GM23338 (cell line): ENCODE measurements at regions not wholly inside any gene's neighbourhood (a gene's known extent, or its start where the extent isn't known, plus 50 kb on each side); places are given as distances from the start of the nearest gene placed in this dataset.

ENCODE experiments used
- CREB1 ChIP-seq: fragments of 250-450 bp; sonication (Bioruptor Pico); IDR thresholded peaks from 2 replicates; pipeline ENCODE4 v1.5.0; 2020; ENCODE audit warnings: low read depth, mild to moderate bottlenecking, moderate library complexity
- CTCF ChIP-seq, 2 experiments: fragments of 200-600 bp in 1 of 2; sonication (generic) in 1 of 2; conservative IDR thresholded peaks; 2 replicates each; pipeline versions ENCODE4 v1.5.1 to v1.6.1; 2016 to 2017; ENCODE audit warnings: antibody characterized with exemption in 2 of 2, low read depth in 2 of 2, mild to moderate bottlenecking in 2 of 2, moderate library complexity in 1 of 2
- EZH2 ChIP-seq: fragments of 200-600 bp; sonication (generic); IDR thresholded peaks from one replicate; pipeline ENCODE4 v1.8.0; 2017; ENCODE audit warnings: antibody characterized with exemption, mild to moderate bottlenecking, low read depth; ENCODE audit not compliant: unreplicated experiment
- EZH2phosphoT487 ChIP-seq: fragments of 200-600 bp; sonication (generic); IDR thresholded peaks from one replicate; pipeline ENCODE4 v1.8.1; 2018; ENCODE audit warnings: antibody characterized with exemption; ENCODE audit not compliant: unreplicated experiment
- JUNB ChIP-seq: IDR thresholded peaks from one replicate; pipeline ENCODE4 v1.6.1; 2016; ENCODE audit warnings: antibody characterized with exemption; ENCODE audit not compliant: unreplicated experiment
- NANOG ChIP-seq: IDR thresholded peaks from 2 replicates; pipeline ENCODE4 v1.6.1; 2016; ENCODE audit warnings: antibody characterized with exemption, borderline replicate concordance
- POLR2AphosphoS5 ChIP-seq: IDR thresholded peaks from 2 replicates; pipeline ENCODE4 v1.6.1; 2016; ENCODE audit warnings: antibody characterized with exemption, low read depth
- REST ChIP-seq: IDR thresholded peaks from one replicate; pipeline ENCODE4 v1.6.1; 2018; ENCODE audit warnings: antibody characterized with exemption; ENCODE audit not compliant: unreplicated experiment
- ZNF114 ChIP-seq: fragments of 250-450 bp; sonication (Bioruptor Pico); IDR thresholded peaks from 2 replicates; pipeline ENCODE4 v1.5.0; 2020; ENCODE audit warnings: mild to moderate bottlenecking, moderate library complexity
- ZNF331 ChIP-seq: fragments of 250-450 bp; sonication (Bioruptor Pico); IDR thresholded peaks from 2 replicates; pipeline ENCODE4 v1.5.0; 2020; ENCODE audit warnings: low read depth, mild to moderate bottlenecking, moderate library complexity
- ZNF462 ChIP-seq: fragments of 250-450 bp; sonication (Bioruptor Pico); IDR thresholded peaks from 2 replicates; pipeline ENCODE4 v1.5.0; 2020; ENCODE audit warnings: mild to moderate bottlenecking, moderate library complexity

GRCh38 chr16:86317813-86318650, 192.3 kb upstream of the FOXF1 start:
- TF ChIP-seq CTCF (conservative IDR thresholded peaks at IDR 0.05; ENCODE audit: low read depth in 2 of 2) (no peak), EZH2 (no peak), ZNF114 (CRISPR knock-in tag) (no peak), POLR2AphosphoS5 (no peak), REST (no peak), CREB1 (CRISPR knock-in tag) (no peak), ZNF462 (CRISPR knock-in tag) (no peak), NANOG (no peak), JUNB (no peak), EZH2phosphoT487 (no peak), ZNF331 (CRISPR knock-in tag) (no peak)
